AG04450 (cell line): ENCODE measurements at regions not wholly inside any gene's neighbourhood (a gene's known extent, or its start where the extent isn't known, plus 50 kb on each side); places are given as distances from the start of the nearest gene placed in this dataset.

Experiments used
- CTCF ChIA-PET: fragments of 300-600, 350-600 bp; formaldehyde crosslinking; extraction: SDS; loops from one replicate; lab custom pipeline; 2022; ENCODE audit warnings: antibody characterized with exemption, inconsistent platforms; lab: Charles Lee
- POLR2A ChIA-PET: fragments of 350-600 bp; formaldehyde crosslinking; extraction: SDS; loops from one replicate; lab custom pipeline; 2021; ENCODE audit warnings: antibody characterized with exemption, inconsistent platforms; lab: Yijun Ruan, JAX
- DNase-seq: peaks from one replicate; pipeline ENCODE4 v3.0.0-alpha.2; 2011; ENCODE audit warnings: low read depth, low spot score
- H3K27ac ChIP-seq: one replicate; pipeline ENCODE4 v1.5.1; 2012; ENCODE audit warnings: low read depth, low read length, control low read depth
- H3K27me3 ChIP-seq: one replicate; pipeline ENCODE4 v1.6.0; 2012; ENCODE audit warnings: low read length; ENCODE audit not compliant: control insufficient read depth, insufficient read depth
- H3K4me3 ChIP-seq: 2 replicates; pipeline ENCODE4 v1.5.1; 2011; ENCODE audit warnings: mild to moderate bottlenecking, low read depth, low read length, control low read depth
- H3K9me3 ChIP-seq: 2 replicates; pipeline ENCODE4 v1.5.1; 2012; ENCODE audit warnings: low read length; ENCODE audit not compliant: control insufficient read depth, insufficient read depth
- TF ChIP-seq, protein P1 (sequence below): IDR thresholded peaks from 2 replicates; pipeline ENCODE4 v1.5.1; 2011; ENCODE audit warnings: low read depth, low read length, control low read depth, inconsistent platforms

GRCh38 chr10:58459069-58459468 is 53.6 kb upstream of the BICC1 start:
- no peak overlapping the region for H3K4me3 ChIP-seq
- ChIA-PET POLR2A (interaction anchor here (1.3 to 1.8 kb wide), 3 partner anchors 21 to 317 kb away, joined by 3 to 17 read pairs (median 16); no protein-coding TSS in a partner anchor), CTCF (interaction anchor here (1.4 kb wide), 2 partner anchors 44 to 54 kb away, joined by 3 to 4 read pairs; partner anchors contain the start of gene BICC1)
- TF ChIP-seq, protein P1, sequence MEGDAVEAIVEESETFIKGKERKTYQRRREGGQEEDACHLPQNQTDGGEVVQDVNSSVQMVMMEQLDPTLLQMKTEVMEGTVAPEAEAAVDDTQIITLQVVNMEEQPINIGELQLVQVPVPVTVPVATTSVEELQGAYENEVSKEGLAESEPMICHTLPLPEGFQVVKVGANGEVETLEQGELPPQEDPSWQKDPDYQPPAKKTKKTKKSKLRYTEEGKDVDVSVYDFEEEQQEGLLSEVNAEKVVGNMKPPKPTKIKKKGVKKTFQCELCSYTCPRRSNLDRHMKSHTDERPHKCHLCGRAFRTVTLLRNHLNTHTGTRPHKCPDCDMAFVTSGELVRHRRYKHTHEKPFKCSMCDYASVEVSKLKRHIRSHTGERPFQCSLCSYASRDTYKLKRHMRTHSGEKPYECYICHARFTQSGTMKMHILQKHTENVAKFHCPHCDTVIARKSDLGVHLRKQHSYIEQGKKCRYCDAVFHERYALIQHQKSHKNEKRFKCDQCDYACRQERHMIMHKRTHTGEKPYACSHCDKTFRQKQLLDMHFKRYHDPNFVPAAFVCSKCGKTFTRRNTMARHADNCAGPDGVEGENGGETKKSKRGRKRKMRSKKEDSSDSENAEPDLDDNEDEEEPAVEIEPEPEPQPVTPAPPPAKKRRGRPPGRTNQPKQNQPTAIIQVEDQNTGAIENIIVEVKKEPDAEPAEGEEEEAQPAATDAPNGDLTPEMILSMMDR, result no peak
- H3K9me3 ChIP-seq, result no peaks in the 10 kb centered on the region
- no peak for DNase-seq
- H3K27ac ChIP-seq, result no peak overlapping the region
- no peaks in the 10 kb centered on the region for H3K27me3 ChIP-seq

GRCh38 chr10:58460157-58460556 is 52.5 kb upstream of the BICC1 start:
- ChIA-PET CTCF (no interaction called here), POLR2A (no interaction called here)
- DNase-seq, result no peak
- no peak overlapping the region for H3K27ac ChIP-seq
- TF ChIP-seq, protein P1, result no peak
- H3K9me3 ChIP-seq, result no peaks in the 10 kb centered on the region
- no peak overlapping the region for H3K4me3 ChIP-seq
- no peaks in the 10 kb centered on the region for H3K27me3 ChIP-seq

GRCh38 chr10:58462863-58463507 is 49.7 kb upstream of the BICC1 start:
- ChIA-PET CTCF (interaction anchor here (0.6 kb wide), 2 partner anchors 43 to 128 kb away, joined by 3 to 4 read pairs; no protein-coding TSS in a partner anchor), POLR2A (no interaction called here)
- H3K27me3 ChIP-seq, result no peaks in the 10 kb centered on the region
- DNase-seq, result no peak
- no peak overlapping the region for H3K27ac ChIP-seq
- TF ChIP-seq, protein P1, result no peak
- H3K9me3 ChIP-seq, result no peaks in the 10 kb centered on the region
- no peak overlapping the region for H3K4me3 ChIP-seq
